ENCODE measurements at regions not wholly inside any gene's neighbourhood (a gene's known extent, or its start where the extent isn't known, plus 50 kb on each side); places are given as distances from the start of the nearest gene placed in this dataset.

GRCh38 chr4:16292585-16292984 is 66.3 kb upstream of the TAPT1 start:
- FAIRE-seq: no peak

GRCh38 chr4:16290681-16291420 is 64.6 kb upstream of the TAPT1 start:
- no peak for DNase-seq (ENCODE audit: low read depth, low spot score)
- Histone ChIP-seq H3K4me2 (ENCODE audit: control insufficient read depth, extremely low read depth, insufficient read depth, low read depth, low read length) (no peak overlapping the region), H3K27me3 (ENCODE audit: control insufficient read depth, extremely low read depth, insufficient read depth, low read length) (no peaks in the 10 kb centered on the region), H3K4me1 (ENCODE audit: control insufficient read depth, extremely low read depth, insufficient read depth, low read length) (no peaks in the 10 kb centered on the region), H3K27ac (ENCODE audit: control insufficient read depth, insufficient read depth, low read length) (no peak overlapping the region), H3K4me3 (ENCODE audit: control insufficient read depth in 2 of 3, extremely low read depth in 1 of 3, insufficient read depth in 2 of 3, low read depth in 1 of 3, low read length in 3 of 3) (no peak overlapping the region), H2AFZ (ENCODE audit: control insufficient read depth, low read length) (no peak overlapping the region), H4K20me1 (ENCODE audit: control insufficient read depth, extremely low read depth, insufficient read depth, low read length) (no peaks in the 10 kb centered on the region), H3K79me2 (ENCODE audit: control insufficient read depth, insufficient read depth, low read length) (no peaks in the 10 kb centered on the region), H3K9ac (ENCODE audit: control insufficient read depth, extremely low read depth, insufficient read depth, low read length) (no peak overlapping the region), H3K9me3 (ENCODE audit: control insufficient read depth, low read depth, low read length) (no peaks in the 10 kb centered on the region), H3K9me1 (ENCODE audit: control insufficient read depth, extremely low read depth, insufficient read depth, low read length) (no peaks in the 10 kb centered on the region), H3K36me3 (ENCODE audit: control insufficient read depth in 2 of 2, extremely low read depth in 1 of 2, insufficient read depth in 2 of 2, low read length in 2 of 2) (no peaks in the 10 kb centered on the region)
- TF ChIP-seq EZH2 (IDR thresholded peaks at IDR 0.05; ENCODE audit: low read length) (no peak), CTCF (optimal IDR thresholded peaks at IDR 0.05 in 1 of 3, IDR thresholded peaks at IDR 0.05 in 1 of 3, conservative IDR thresholded peaks at IDR 0.05 in 1 of 3; ENCODE audit: extremely low read depth in 1 of 3, insufficient read depth in 2 of 3, low read length in 3 of 3) (no peak)
- dilution Hi-C loops (cut with MboI; ENCODE audit: extremely low pct_ligation_motif_present, low sequenced_read_pairs): no loop called here
- FAIRE-seq: no peak

More at GRCh38 chr4:16292585-16292984, 66.3 kb upstream of the TAPT1 start:
- H3K79me2 ChIP-seq (ENCODE audit: control insufficient read depth, insufficient read depth, low read length): no peaks in the 10 kb centered on the region
- TF ChIP-seq CTCF (optimal IDR thresholded peaks at IDR 0.05 in 1 of 3, IDR thresholded peaks at IDR 0.05 in 1 of 3, conservative IDR thresholded peaks at IDR 0.05 in 1 of 3; ENCODE audit: extremely low read depth in 1 of 3, insufficient read depth in 2 of 3, low read length in 3 of 3) (no peak), EZH2 (IDR thresholded peaks at IDR 0.05; ENCODE audit: low read length) (no peak)
- no peak overlapping the region for H3K4me2 ChIP-seq (ENCODE audit: control insufficient read depth, extremely low read depth, insufficient read depth, low read depth, low read length)
- H3K27me3 ChIP-seq (ENCODE audit: control insufficient read depth, extremely low read depth, insufficient read depth, low read length): no peaks in the 10 kb centered on the region
- no peaks in the 10 kb centered on the region for H4K20me1 ChIP-seq (ENCODE audit: control insufficient read depth, extremely low read depth, insufficient read depth, low read length)
- H3K27ac ChIP-seq (ENCODE audit: control insufficient read depth, insufficient read depth, low read length): no peak overlapping the region
- DNase-seq (ENCODE audit: low read depth, low spot score): no peak
- no peak overlapping the region for H2AFZ ChIP-seq (ENCODE audit: control insufficient read depth, low read length)
- dilution Hi-C loops (cut with MboI; ENCODE audit: extremely low pct_ligation_motif_present, low sequenced_read_pairs): no loop called here
- no peaks in the 10 kb centered on the region for H3K9me1 ChIP-seq (ENCODE audit: control insufficient read depth, extremely low read depth, insufficient read depth, low read length)
- H3K9ac ChIP-seq (ENCODE audit: control insufficient read depth, extremely low read depth, insufficient read depth, low read length): no peak overlapping the region
- no peak overlapping the region for H3K4me3 ChIP-seq (ENCODE audit: control insufficient read depth in 2 of 3, extremely low read depth in 1 of 3, insufficient read depth in 2 of 3, low read depth in 1 of 3, low read length in 3 of 3)
- no peaks in the 10 kb centered on the region for H3K9me3 ChIP-seq (ENCODE audit: control insufficient read depth, low read depth, low read length)
- H3K4me1 ChIP-seq (ENCODE audit: control insufficient read depth, extremely low read depth, insufficient read depth, low read length): no peaks in the 10 kb centered on the region
- H3K36me3 ChIP-seq (ENCODE audit: control insufficient read depth in 2 of 2, extremely low read depth in 1 of 2, insufficient read depth in 2 of 2, low read length in 2 of 2): no peaks in the 10 kb centered on the region
